Kasumi-1 (cell line): ENCODE measurements at regions not wholly inside any gene's neighbourhood (a gene's known extent, or its start where the extent isn't known, plus 50 kb on each side); places are given as distances from the start of the nearest gene placed in this dataset.
"Not testable (repeated sequence)": the region's sequence is repeated elsewhere in the genome, so short reads cannot be mapped to it uniquely, and the experiment has no call there.

ENCODE experiments used
- DNase-seq, 2 experiments: peaks; one replicate each; lab custom pipeline; 2025; lab: John Stamatoyannopoulos, UW

DNA sequence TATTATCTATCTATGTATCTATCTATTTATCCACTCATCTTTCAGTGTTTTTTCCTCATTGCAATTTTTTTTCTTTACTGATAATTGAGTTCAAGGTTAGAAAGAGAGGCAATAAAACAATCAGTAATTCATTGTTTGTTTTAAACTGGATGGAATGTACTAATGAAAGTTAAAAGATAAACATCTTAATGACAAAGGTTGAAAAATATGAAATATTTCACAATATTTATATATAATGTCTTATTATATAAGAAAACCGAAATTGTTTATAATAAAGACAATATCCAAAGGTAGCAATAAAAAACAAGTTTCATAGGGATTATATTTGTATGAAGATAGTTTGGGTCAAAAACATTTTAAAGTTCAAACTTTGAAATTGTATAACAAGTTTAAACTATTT, 1015.5 kb upstream of the MIR17HG start:
- no peak for DNase-seq

DNA sequence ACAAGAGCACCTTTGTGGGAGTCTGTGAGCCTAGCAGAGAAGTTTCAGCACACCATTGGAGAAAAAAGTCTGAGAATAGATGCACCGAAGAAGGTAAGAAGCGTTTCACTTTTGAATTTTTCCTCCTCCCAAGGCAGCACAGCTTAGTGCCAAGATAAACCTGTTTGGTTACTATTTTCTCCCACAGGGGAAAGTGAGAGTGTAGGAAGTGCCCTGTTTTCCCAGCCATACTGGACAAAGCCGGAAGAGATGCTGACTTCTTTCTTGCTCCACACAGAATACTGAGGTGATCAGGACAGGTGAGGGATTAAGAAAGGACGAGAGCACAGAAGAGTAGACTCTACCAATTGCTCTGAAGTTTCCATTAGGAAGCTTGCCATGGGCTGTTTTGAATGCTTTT, 1011.0 kb upstream of the MIR17HG start:
- DNase-seq, result no peak

DNA sequence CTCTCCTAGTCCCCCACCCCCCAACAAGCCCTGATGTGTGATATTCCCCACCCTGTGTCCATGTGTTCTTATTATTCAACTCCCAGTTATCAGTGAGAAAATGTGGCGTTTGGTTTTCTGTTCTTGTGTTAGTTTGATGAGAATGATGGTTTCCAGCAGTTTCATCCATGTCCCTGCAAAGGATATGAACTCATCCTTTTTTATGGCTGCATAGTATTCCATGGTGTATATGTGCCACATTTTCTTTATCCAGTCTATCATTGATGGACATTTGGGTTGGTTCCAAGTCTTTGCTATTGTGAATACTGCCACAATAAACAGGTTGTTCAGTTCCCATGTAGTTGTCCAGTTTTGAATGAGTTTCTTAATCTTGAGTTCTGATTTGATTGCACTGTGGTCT, 1006.1 kb upstream of the MIR17HG start:
- not testable (repeated sequence) for DNase-seq

DNA sequence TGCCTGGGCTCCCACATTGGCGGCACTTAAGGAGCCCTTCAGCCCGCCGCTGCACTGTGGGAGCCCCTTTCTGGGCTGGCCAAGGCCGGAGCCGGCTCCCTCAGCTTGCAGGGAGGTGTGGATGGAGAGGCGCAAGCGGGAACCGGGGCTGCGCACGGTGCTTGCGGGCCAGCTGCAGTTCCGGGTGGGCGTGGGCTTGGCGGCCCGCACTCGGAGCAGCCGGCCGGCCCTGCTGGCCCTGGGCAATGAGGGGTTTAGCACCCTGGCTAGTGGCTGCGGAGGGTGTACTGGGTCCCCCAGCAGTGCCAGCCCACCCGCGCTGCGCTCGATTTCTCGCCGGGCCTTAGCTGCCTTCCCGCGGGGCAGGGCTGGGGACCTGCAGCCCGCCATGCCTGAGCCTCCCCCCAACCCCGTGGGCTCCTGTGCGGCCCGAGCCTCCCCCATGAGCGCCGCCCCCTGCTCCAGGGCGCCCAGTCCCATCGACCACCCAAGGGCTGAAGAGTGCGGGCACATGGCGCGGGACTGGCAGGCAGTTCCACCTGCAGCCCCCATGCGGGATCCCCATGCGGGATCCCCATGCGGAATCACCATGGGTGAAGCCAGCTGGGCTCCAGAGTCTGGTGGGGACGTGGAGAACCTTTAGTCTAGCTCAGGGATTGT, 998.9 kb upstream of the MIR17HG start:
- not testable (repeated sequence) for DNase-seq

DNA sequence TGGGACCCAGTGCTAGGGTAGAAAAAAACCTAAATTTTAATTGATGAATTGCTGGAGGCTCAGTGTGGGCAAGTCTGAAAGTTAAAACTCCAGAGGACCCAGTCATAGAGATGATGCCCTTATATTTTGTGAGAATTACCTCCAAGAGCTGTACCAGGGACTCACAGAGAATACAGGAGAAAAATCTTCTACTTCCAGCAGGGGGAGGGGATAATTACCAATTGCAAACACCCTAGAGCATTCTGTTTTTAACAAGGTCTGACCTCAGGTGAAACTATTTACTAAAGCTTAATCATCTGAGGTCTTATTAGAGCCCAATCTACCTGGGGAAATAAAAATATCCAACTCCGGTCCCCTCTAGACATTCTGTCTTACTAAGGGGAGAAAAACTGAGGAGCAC, 994.7 kb upstream of the MIR17HG start:
- DNase-seq, result no peak

DNA sequence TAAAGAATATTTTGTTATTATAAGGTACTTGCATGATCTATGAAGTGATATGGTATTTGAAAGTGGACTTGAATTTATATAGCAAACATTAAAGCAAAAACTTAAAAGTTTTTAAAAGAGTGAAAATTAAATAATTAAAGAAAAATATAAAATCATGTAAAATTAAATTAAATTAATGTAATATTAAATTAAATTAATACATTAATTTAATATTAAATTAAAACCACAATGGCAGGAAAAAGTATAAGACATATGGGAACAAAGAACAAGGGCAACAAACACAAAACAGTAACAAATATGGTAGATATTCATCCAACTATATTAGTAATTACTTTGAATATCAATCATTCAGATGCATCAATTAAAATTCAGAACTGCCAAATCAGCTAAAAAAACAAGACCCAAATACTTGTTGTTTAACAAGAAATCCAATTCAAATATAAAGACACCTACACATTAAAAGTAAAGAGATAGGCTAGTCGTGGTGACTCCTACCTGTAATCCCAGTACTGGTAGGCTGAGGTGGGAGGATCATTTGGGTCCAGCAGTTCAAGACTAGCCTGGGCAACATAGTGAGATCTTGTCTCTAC, 992.2 kb upstream of the MIR17HG start:
- no peak for DNase-seq

DNA sequence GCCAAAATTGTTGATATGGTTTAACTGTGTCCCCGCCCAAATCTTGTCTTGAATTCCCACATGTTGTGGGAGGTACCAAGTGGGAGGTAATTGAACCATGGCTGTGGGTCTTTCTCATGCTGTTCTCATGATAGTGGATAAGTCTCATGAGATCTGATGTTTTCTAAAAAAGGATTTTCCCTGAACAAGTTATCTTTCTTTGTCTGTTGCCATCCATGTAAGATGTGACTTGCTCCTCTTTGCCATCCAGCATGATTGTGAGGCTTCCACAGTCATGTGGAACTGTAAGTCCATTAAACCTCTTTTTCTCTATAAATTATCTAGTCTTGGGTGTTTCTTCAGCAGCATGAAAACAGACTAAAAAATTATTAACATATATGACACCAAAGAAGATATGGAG, 986.7 kb upstream of the MIR17HG start:
- DNase-seq, result no peak

DNA sequence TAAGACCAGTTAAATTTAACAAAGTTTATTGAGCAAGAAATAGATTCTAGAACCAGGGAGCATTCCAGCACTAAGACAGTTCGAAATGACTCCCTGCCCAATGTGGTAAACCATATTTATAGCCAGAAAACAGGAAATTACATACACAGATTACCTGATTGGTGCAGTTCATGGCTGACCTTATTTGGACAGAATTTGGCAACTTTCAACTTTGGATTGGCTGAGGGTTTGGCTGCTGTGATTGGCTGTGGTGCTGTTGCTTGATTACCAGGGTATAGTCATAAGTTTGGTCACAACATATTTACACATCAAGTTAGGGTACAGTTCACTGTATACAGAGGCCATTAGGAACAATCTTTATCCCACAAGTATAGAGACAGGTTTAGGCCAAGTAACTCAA, 984.8 kb upstream of the MIR17HG start:
- no peak for DNase-seq

DNA sequence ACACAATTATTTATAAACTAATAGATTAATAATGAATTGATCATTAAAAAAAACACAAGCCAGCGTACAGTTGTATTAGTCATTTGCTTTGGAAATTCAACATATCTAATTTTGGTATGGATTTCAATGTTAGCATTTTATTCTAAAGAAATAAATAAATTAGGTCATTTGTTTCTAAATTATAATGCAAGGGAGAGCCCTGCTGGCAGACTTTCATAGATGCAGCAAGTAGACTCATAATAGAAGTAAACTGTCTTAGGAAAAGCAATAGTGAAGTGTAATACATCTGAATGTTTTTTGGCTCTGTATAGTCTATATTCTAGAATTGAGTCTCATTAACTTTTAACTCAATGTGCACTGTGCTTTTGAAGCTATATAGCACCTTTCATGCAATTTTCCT, 982.4 kb upstream of the MIR17HG start:
- DNase-seq, result peak in 1 of 2 experiments; percentile 4

DNA sequence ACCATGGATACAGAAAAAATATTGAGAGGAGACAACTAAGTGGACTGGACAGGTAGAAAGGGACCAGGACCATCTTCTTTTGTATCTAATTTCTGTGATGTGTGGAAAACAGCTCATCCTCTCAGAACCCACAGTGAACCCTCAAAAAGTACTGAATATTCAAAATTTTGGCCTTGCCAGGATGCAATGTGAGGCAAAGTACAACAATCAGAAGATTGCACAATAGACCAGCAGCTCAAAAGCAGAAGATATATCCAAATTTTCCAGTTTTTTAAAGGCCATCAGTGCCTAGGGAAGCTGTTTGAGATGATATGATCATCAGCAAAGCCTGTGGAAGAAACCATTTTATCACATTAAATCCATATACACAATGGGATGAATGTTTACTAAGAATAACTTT, 973.3 kb upstream of the MIR17HG start:
- no peak for DNase-seq

DNA sequence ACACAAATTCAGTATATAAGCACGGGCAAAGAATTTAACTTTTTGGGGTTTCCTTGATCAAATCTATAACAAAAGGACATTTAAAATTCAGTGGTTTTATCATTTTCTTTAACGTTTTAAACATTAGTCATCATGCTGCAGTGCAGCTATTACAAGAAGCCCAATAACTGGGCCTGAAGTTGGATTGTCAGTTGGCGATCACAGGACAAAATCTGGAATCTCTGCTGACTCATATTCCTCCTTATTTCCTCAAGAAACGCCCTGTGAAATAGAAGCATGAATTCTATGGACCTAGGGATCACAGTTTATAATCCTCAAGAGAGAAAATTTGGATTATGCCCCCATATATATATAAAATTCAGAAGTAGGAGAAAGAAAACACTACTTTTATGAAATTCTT, 971.6 kb upstream of the MIR17HG start:
- DNase-seq, result no peak

DNA sequence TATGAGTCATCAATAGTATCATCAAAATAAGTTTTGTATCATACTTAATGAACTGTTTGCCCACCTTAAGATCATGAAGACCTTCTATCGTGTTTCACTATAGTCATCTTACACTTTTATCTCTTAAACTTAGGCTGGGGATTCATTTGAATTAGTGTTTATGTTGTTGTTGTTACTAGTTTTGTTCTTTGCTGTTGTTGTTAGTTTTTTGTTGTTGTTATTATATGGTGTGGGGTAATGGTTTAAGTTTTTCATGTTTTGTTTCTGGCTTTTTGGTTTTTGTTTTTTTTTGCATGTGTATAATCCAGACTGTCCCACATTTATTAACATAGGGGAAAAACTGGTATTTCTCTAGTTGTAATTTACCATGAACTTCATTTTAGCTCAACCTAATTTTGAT, 965.1 kb upstream of the MIR17HG start:
- no peak for DNase-seq

DNA sequence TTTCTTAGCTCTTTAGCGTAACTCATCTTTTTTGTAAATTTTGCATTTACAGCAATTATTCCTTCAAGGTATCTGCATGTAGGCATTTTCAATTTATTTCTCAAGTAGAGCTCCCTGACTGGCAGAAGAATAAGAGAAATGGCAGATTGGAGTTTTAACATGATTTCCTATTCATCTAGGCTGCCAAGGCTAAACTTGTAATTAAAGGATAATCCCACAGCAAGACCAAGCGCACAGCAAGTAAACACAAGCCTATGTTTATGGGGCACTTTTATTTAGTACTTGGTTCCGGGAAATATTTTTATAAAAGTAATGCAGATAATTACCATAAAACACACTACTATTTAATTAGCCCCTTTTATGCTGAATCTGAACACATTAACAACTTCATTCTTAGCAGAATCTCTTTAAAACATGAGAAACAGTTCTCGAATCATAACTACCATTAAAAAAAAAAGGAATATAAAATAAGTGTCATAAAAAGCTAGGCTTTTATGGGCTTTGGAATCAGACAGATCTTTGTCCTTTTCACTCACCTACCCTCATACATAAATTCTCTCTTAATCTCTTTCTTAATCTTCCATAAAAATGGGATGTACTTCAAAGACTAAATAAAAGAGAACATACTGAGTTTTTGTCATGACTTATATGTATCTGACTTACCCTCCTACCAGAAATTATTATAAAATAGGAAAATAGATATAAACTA, 961.6 kb upstream of the MIR17HG start:
- DNase-seq, result no peak

DNA sequence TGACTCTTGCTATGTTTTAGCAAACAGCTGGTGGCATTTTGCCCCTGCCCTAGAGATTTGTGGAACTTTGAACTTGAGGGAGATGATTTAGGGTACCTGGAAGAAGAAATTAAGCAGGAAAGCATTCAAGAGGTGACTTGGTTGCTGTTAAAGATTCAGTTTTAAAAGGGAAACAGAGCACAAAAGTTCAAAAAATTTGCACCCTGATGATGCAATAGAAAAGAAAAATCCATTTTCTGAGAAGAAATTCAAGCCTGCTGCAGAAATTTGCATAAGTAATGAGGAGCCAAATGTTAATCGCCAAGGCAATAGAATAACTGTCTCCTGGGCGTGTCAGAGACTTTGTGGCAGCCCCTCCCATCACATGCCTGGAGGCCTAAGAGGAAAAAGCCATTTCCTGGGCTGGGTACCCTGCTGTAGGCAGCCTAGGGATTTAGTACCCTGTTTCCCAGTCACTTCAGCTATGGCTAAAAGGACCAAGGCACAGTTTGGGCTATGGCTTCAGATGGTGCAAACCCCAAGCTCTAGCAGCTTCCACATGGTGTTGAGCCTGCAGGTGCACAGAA, 958.5 kb upstream of the MIR17HG start:
- DNase-seq, result no peak

DNA sequence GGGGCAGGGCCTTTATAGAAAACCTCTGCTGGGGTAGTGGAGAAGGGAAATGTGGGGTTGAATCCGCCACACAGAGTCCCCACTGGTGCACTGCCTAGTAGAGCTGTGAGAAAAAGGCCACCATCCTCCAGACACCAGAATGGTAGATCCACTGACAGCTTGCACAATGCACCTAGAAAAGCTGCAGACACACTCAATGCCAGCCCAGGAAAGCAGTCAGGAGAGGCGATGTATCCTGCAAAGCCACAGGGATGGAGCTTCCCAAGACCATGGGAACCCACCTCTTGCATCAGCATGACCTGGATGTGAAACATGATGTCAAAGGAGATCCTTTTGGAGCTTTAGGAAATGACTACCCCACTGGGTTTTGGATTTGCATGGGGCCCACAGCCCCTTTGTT, 958.0 kb upstream of the MIR17HG start:
- no peak for DNase-seq

DNA sequence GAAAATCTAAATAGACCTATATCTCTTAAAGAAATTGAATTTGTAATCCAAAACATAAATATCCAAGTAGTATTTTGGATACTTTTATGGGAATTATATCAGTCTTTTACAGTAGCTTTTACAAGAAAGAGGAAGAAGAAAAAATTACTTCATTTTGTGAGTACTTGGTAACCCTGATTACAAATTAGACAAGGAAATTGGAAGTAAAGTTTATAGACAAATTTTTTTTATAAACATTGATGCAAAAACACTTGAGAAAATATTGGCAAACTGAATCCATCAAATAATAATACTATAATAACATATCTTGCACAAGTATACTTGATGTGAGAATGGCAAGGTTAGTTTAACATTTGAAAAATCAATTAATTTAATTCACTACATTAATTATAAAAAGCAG, 954.1 kb upstream of the MIR17HG start:
- no peak for DNase-seq

DNA sequence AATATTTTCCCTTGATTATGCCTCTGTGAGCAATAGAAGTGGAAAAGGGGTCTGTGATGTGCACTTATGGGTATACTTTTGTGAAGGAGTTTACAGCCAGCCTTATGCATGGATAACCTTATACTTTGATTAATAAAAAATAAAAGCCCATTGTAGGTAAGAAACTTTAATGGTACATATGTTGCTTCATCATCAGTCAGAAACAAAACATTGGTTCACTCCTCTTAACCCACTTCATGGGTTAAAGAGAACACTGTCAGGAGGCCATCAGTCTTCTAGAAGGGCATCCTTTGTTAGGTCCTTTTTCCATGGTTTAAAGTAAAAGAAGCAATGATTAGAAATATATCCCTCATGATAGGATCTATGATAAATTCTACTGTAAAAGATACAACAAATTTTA, 952.1 kb upstream of the MIR17HG start:
- DNase-seq, result no peak

DNA sequence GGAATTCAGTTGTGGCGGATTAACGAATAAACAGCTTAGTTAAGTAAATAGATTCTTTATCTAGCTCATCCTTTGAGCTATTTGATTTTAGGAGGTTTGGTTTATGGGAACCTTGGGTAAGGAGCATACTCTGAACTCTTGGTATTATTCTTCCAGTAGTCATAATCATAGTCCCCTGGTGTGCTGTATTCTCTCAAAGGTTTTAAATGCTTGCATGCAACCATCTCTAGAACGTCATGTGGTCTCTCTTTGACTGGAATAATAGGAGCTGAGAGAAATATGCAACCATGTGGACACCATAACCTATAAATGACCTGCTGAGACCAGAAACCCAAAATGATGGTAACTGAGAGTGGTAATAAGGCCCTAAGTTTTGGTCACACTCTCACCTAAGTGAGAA, 951.6 kb upstream of the MIR17HG start:
- DNase-seq, result no peak

DNA sequence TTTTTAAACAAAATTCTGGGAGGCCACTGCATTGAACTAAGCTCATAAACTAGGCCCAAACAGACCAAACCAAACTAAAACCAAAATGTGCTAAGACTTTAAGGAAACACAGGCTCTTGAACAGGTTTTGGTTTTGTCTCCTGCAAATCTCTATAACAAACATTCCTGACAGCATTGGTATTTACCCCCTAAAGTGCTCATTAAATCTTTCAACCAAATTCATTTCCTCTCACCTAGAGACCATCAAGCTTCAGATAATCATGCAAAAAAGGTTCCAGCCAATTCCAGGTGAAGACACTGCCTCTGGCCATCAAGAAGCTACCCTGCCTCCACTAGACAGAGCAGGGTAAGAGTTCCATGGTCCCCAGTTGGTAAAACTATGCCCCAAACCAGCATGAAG, 951.2 kb upstream of the MIR17HG start:
- DNase-seq, result no peak

DNA sequence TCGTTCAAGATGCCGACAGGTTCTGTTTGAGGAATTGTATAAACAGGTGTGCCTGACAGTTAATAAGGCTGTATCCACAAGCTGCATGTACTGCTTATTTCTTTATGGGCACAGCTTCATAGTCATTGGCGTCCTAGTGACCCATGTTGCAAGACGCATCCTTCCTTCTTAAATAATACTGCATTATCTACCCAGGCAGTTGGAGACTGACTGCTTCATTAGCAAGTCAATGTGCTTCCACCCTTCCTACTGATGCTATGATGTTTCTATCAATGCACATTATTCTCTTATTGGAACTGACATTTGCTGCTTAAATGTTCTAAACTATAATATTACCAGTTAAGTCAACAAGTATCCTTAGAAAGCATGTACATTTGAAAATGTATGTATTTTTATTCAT, 950.0 kb upstream of the MIR17HG start:
- no peak for DNase-seq

DNA sequence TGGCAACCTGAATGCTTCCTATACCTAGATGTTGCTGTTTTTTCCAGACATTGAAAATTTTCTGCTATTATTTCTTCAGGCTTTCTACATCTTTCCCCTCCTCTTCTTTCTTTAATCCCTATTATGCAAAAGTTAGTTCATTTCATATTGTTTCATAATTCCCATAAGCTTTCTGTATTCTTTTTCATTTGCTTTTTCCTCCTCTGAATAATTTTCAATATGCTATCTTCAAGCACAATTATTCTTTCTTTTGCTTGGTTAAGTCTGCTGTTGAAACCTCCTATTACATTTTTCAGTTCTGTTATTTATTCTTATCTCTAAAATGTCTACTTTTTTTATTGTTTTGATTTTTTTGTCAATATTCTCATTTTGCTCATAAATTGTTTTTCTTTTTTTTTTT, 947.1 kb upstream of the MIR17HG start:
- DNase-seq, result no peak

DNA sequence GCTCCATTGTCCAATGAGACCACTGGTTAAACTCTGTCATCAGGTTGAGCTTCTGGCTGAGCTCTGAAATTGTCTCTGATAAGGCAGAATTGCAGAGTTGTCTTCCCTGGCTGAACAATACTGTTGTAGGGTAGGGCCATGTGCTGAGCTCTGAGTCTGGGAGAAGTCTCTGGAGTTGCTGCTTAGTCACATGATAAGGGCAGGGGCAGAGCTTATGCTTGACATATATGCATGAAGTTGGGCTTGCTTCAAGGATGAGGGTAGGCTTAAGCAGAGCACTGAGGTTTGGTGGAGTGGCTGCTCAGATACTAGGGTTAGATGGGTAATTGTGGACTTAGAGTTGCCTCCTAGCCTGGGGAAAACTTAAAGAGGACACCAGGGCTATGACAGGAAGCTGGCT, 946.3 kb upstream of the MIR17HG start:
- no peak for DNase-seq

DNA sequence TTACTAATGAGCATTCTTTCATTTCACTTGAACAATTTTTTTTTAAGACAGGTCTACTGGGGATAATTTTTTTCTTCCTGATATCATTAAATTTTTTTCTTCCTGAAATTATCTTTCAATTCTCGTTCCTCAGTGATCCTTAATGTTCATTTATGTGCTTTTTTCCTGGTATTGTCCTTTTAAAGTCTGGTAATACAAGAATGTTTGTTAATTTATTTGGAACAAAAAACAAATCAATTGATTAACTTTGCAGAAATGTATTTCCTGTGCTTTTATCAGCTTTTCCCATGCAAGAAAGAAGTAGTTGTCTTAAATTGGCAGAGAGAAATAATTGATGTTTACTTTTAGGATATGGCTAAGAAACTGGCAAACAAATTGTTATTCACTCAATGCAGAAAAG, 945.4 kb upstream of the MIR17HG start:
- DNase-seq, result no peak
